ENCODE measurements at regions not wholly inside any gene's neighbourhood (a gene's known extent, or its start where the extent isn't known, plus 50 kb on each side); places are given as distances from the start of the nearest gene placed in this dataset.

- DNase-seq (ENCODE audit: low read depth in 2 of 2): no peak
Measured at GRCh38 chr12:60872219-60872618, 1276.4 kb downstream of the SLC16A7 start.

DNA sequence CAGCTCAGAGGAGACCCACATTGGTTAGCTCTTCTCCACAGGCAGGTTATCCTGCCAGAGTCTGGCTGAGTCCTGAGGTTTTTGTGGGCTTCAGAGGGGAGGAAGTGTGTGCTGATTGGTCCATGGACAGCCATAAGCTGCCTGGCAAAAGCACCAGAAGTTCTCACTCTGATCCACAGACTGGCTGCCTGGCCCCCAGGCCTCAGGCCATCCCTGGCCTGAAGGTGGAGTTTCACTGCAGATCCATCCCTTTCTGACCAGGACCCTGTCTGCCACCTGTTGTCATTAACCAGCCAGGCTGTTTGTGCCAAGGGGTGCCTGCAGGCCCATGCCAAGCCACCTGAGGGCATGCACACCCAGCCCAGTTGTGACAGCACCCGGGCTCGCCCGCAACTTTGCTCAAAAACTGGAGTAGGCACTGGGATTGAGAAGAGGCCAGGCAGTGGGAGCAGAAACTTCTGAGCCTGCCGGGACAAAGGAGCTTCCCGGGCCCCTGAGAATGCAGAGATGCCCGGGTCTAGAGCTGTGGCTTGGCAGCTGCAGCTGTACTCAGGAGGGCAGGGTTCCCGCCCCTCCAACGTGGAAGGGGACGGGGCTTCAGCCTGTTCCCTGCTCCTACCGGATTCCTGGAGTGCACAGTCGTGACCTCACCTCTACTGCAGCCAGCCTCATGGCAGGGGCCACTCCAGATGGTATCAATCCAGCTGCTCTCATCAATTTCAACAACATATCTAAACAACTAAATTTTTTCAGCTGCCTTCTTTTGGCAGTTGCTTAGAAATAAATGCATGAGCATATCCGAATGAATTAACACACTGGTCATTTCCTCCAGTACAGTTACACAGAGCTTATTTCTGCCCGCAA lies 1277.3 kb downstream of the SLC16A7 start:
- DNase-seq (ENCODE audit: low read depth in 2 of 2): no peak

DNA sequence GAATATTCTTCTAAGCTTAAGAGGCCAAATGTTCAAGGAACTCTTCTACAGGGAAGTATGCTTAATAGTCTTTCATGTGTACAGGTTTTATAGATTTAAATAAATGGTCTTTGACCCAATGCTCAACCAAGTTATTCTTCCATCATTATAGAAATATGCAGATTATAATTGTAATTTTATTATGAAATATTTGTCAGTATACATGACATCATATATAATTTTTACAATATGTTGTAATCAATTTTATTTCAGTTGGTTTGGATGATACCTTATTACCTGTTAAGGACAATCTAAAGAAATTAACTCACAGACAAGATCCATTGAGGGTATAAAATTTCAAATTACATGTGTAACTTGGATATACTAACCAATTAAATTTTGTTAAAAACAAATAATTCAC lies 1278.3 kb downstream of the SLC16A7 start:
- no peak for DNase-seq (ENCODE audit: low read depth in 2 of 2)

GRCh38 chr12:60920841-60921495 lies 1325.1 kb downstream of the SLC16A7 start:
- DNase-seq (ENCODE audit: low read depth in 2 of 2): no peak

DNA sequence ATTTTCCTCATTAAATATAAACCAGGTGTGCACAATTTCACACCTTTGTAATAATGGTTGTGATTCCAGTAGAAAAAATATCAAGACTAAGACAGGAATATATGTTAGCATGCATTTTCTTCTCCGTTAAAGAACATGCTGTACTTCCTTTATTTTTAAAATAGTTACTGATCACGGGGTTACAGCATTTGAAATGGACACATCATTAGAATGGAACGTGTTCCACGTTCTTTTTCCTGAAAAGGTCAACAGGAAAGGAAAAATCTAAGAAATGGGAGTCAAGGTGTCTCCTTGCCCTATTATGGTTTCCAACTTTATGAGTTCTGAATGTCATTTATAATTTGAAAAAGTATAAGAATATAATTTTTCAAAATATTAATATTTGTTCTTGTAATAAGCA lies 1325.7 kb downstream of the SLC16A7 start:
- no peak for DNase-seq (ENCODE audit: low read depth in 2 of 2)

DNA sequence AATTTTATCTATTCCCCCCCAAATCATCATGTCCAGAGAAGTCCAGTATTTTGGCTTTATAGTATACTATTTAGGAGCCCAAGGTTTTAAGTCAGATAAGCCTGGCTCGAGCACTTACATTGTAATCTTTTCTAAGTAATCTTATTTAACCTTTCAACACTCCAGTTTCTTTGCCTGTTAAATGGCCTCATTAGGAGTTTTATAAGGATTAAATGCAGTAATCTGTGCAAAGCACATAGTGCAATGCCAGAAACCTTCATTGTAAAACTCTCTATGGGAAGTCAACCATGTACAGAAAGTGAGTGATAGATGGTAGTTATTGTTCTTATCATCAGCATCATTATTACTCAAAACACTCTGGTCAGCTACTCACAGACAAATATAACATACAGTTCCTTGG lies 1330.4 kb downstream of the SLC16A7 start:
- DNase-seq (ENCODE audit: low read depth in 2 of 2): no peak

DNA sequence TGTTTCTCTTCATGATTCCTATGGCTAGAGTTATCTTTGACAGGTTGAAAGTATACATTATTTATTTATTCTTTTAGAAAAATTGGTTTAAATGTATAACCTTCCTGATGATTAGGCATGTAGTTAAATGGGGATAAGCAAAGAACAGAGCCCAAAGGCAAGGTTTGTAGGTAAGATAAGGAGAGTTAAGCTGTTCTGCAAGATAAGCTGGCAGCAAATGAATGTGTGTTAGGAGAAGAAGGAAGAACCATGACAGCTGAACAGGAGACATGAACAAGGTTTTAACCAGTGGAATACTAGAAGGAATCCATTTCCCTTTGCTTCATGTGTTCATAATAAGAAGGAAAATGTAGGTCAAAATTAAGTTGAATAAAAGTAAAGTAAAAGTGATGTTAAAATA lies 1330.1 kb upstream of the USP15 start:
- no peak for DNase-seq (ENCODE audit: low read depth in 2 of 2)

- no peak for DNase-seq (ENCODE audit: low read depth in 2 of 2)
Measured at GRCh38 chr12:60935981-60936761, 1324.0 kb upstream of the USP15 start.

GRCh38 chr12:60947533-60947932 lies 1312.7 kb upstream of the USP15 start:
- DNase-seq (ENCODE audit: low read depth in 2 of 2): no peak

DNA sequence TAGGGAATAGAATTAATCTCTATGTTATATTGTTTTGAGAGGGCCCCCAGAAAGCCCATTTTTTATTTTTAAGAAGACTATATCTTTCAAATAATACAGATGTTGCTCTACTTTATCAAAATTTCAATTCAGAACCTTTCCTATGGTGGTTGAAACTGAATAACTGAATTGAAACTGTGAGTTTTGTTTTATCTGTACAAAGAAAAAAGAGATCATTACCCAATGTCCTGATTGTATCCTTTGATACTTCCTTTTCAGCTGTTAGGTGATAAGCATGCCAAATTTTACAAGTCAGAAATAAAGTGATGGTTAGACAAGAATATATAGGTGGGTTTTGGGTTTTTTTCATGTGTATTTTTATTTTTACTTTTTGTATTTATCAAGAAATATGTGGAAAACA lies 1293.1 kb upstream of the USP15 start:
- no peak for DNase-seq (ENCODE audit: low read depth in 2 of 2)

- no peak for DNase-seq (ENCODE audit: low read depth in 2 of 2)
Measured at GRCh38 chr12:60977966-60978365, 1282.2 kb upstream of the USP15 start.

DNA sequence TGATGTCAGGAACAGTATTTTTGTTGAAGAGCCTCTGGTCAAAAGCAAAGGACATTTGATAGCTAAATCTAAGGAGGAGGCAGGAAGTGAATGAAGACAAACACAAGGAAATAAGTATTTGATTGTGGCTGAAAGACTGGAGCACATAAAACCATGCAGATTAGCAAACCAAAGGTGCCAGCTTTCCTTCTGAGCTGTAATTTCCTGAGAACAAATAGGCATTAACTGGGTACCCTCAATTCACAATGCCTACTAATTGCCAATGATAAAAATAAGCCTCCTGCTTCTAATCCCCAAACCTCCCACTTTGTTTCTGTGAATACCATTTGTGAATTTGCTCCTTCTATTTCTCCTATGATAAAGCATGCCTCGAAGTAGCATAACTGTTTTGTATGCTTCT lies 1279.6 kb upstream of the USP15 start:
- no peak for DNase-seq (ENCODE audit: low read depth in 2 of 2)

- no peak for DNase-seq (ENCODE audit: low read depth in 2 of 2)
Measured at GRCh38 chr12:60981473-60981872, 1278.7 kb upstream of the USP15 start.

GRCh38 chr12:60992087-60992486 lies 1268.1 kb upstream of the USP15 start:
- DNase-seq (ENCODE audit: low read depth in 2 of 2): no peak

DNA sequence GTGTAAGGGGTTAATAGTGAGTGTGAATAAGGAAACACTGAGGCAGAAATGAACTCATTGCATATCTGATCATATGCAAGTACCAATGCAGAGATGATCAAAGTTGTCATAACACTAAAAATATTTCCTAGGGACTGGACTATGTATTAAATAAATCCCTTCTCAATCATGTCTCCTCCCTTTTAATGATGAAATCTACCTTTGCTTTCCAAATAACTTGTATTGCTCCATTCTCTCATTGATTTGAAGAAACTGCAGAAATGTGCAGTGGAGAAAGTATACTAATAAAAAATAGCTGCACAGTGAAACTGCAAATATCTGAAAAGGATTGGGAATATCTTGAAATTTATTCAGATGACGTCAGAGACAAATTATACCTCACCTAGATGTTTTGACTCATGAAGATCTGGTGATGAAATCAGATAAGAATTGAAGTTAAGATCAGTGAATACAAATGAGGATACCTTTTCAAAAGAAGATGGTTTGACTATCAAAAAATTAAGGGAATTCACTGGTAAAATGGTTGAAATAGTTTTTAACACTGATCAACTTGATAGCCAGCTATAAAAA lies 1264.9 kb upstream of the USP15 start:
- no peak for DNase-seq (ENCODE audit: low read depth in 2 of 2)

DNA sequence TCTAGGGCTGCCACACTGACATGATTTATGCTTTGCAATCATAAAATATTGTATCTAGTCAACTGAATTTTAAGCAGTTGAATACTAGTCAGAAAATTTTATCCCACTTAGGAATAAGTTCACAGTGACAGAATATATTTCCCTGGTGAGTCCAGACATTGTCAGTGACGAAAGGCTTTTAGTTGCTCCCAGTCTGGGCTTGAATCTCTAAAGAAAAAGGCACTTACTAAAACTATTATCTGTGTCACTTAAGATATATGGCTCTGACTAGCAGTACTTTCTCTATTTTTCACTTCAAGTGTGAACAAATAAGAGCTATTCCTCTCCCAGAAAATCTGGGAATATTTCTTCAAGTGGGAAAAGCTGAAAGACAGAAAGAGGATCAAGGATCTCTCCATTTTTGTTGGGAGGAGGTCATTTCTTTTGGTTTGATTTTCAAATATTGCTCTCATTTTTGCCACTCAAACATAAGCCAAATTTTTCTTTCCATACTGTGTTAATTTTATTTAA lies 1262.3 kb upstream of the USP15 start:
- no peak for DNase-seq (ENCODE audit: low read depth in 2 of 2)

- DNase-seq (ENCODE audit: low read depth in 2 of 2): no peak
Measured at GRCh38 chr12:61009192-61009591, 1251.0 kb upstream of the USP15 start.

DNA sequence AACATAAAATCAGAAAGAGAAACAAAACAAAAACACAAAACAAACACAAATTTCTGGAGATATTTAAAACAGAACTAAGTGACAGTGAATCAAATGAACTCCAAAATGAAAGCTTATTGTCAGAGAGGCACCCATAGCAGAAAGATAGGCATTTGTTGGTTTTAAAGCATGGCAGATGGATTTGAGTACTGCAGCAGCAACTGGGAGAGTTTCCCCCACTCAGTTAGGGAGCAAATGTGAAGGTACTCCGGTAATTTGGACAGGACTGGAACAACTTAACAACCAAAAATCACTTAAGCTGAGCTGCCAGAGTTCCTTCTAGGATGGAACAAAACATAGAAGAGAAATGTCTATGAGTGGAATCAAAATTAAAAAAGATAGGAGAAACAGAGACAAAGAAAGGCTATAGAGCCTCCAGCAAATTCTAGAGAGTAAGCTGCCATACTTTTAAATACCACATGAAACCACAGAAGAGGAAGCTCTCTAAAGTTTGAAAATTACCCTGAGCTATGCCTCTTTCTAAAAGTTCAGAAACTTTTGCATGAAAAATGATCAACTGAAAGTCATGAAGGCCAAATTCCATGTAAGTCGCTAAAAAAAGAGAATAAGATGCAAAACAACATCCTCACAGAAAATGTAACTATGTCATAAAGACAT lies 1248.3 kb upstream of the USP15 start:
- DNase-seq (ENCODE audit: low read depth in 2 of 2): no peak

- no peak for DNase-seq (ENCODE audit: low read depth in 2 of 2)
Measured at GRCh38 chr12:61018571-61018970, 1241.6 kb upstream of the USP15 start.

GRCh38 chr12:61023231-61023630 lies 1237.0 kb upstream of the USP15 start:
- no peak for DNase-seq (ENCODE audit: low read depth in 2 of 2)

- no peak for DNase-seq (ENCODE audit: low read depth in 2 of 2)
Measured at GRCh38 chr12:61029516-61029915, 1230.7 kb upstream of the USP15 start.

DNA sequence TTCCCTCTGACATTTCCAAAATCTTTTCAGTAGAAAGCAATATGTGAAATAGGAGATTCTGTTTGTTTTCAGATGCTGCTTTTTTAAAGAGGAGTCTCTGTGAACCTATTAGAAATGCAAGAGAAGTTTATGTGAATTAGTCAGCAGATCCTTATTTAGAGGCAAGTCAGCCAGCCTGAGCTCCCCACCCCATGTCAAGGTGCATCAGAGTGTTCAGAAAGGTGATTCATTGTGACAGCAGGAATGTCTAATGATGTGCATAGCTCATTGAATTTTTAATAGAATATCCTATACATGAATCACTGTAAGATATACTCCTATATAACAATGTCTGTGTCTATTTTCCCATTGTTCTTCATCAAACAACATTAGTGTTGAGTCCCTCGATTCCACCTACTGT lies 1222.4 kb upstream of the USP15 start:
- DNase-seq (ENCODE audit: low read depth in 2 of 2): no peak

Measured in stimulated activated CD4-positive, alpha-beta T cell treated with anti-CD3 and anti-CD28 coated beads, Interleukin-15, amount 100 ng/mL, for 48 hours (primary cell).